Endodermal cell (in vitro differentiated cells): ENCODE measurements at regions not wholly inside any gene's neighbourhood (a gene's known extent, or its start where the extent isn't known, plus 50 kb on each side); places are given as distances from the start of the nearest gene placed in this dataset.

Experiments
- DNase-seq: peaks from one replicate; pipeline ENCODE4 v3.0.0-alpha.2; 2017
- H3K27ac ChIP-seq: 2 replicates; pipeline ENCODE4 v1.5.1; 2013; ENCODE audit warnings: mild to moderate bottlenecking, low read depth, low read length, moderate library complexity
- H3K27me3 ChIP-seq: 2 replicates; pipeline ENCODE4 v1.6.1; 2013; ENCODE audit warnings: mild to moderate bottlenecking, low read length, moderate library complexity; ENCODE audit not compliant: insufficient read depth, control insufficient read depth, poor library complexity, severe bottlenecking
- H3K36me3 ChIP-seq: 2 replicates; pipeline ENCODE4 v1.7.0; 2013; ENCODE audit warnings: mild to moderate bottlenecking, low read length, moderate library complexity; ENCODE audit not compliant: control insufficient read depth, insufficient read depth
- H3K4me1 ChIP-seq: one replicate; pipeline ENCODE4 v1.7.0; 2013; ENCODE audit warnings: low read length; ENCODE audit not compliant: control insufficient read depth, insufficient read depth
- H3K4me3 ChIP-seq: 2 replicates; pipeline ENCODE4 v1.5.1; 2013; ENCODE audit warnings: mild to moderate bottlenecking, low read length, moderate library complexity
- H3K9ac ChIP-seq: 2 replicates; pipeline ENCODE4 v1.6.1; 2013; ENCODE audit warnings: mild to moderate bottlenecking, low read length, moderate library complexity; ENCODE audit not compliant: poor library complexity, severe bottlenecking; ENCODE audit errors: extremely low read depth
- H3K9me3 ChIP-seq: 2 replicates; pipeline ENCODE4 v1.6.1; 2013; ENCODE audit warnings: mild to moderate bottlenecking, low read length, moderate library complexity; ENCODE audit not compliant: control insufficient read depth
- H3K27ac Mint-ChIP-seq: 2 replicates; pipeline ENCODE4 v1.8.0; 2020; ENCODE audit warnings: mixed read lengths
- H3K27me3 Mint-ChIP-seq: 2 replicates; pipeline ENCODE4 v1.8.0; 2021; ENCODE audit warnings: mild to moderate bottlenecking, mixed read lengths; ENCODE audit not compliant: insufficient read depth
- H3K36me3 Mint-ChIP-seq: 2 replicates; pipeline ENCODE4 v1.8.0; 2020; ENCODE audit warnings: low read depth, mixed read lengths
- H3K4me1 Mint-ChIP-seq: 2 replicates; pipeline ENCODE4 v1.8.0; 2020; ENCODE audit warnings: mixed read lengths
- H3K4me3 Mint-ChIP-seq: 2 replicates; pipeline ENCODE4 v1.8.0; 2020; ENCODE audit warnings: mild to moderate bottlenecking, moderate library complexity, mixed read lengths
- H3K9me3 Mint-ChIP-seq: 2 replicates; pipeline ENCODE4 v1.8.0; 2020; ENCODE audit warnings: mild to moderate bottlenecking, mixed read lengths
- CTCF ChIP-seq: fragments of 200-600 bp; sonication (generic); conservative IDR thresholded peaks from 2 replicates; pipeline ENCODE4 v1.5.0; 2021; ENCODE audit warnings: antibody characterized with exemption, mild to moderate bottlenecking
- WGBS, 2 experiments: methylation state at CpG; one replicate each; pipeline versions ENCODE4 v1.1.5 to v1.1.7; 2013; ENCODE audit warnings: missing lambda C conversion rate in 2 of 2, mixed read lengths in 1 of 2; ENCODE audit not compliant: insufficient coverage in 1 of 2, insufficient read length in 1 of 2; 5-methylcytosine and 5-hydroxymethylcytosine counted together

- DNase-seq, result no peak
- H3K4me3 ChIP-seq, result no peak overlapping the region
- no peak overlapping the region for H3K27ac ChIP-seq
- no peaks in the 10 kb centered on the region for H3K36me3 Mint-ChIP-seq
- H3K9ac ChIP-seq, result no peak overlapping the region
- peaks cover 10% of the 10 kb centered on the region for H3K4me1 Mint-ChIP-seq
- no peaks in the 10 kb centered on the region for H3K9me3 Mint-ChIP-seq
- no peaks in the 10 kb centered on the region for H3K4me1 ChIP-seq
- no peak for TF ChIP-seq CTCF
- H3K27me3 ChIP-seq, result no peaks in the 10 kb centered on the region
- H3K9me3 ChIP-seq, result no peaks in the 10 kb centered on the region
- no peak overlapping the region for H3K4me3 Mint-ChIP-seq
- peaks cover 2% of the 10 kb centered on the region for H3K27me3 Mint-ChIP-seq
- 0% methylated on average over 1 of the region's 2 CpGs; no CpG with 5 or more reads in 1 of the 2 experiments for WGBS, 2 experiments
- H3K36me3 ChIP-seq, result no peaks in the 10 kb centered on the region
- H3K27ac Mint-ChIP-seq, result peak overlapping the region; percentile 83
Observed at GRCh38 chr11:21975242-21975641, 217.6 kb upstream of the ANO5 start.

GRCh38 chr11:21976210-21976609 is 216.7 kb upstream of the ANO5 start:
- DNase-seq, result peak; percentile 47
- no peak for TF ChIP-seq CTCF
- no peak overlapping the region for H3K4me3 ChIP-seq
- H3K4me3 Mint-ChIP-seq, result no peak overlapping the region
- no peak overlapping the region for H3K9ac ChIP-seq
- H3K9me3 Mint-ChIP-seq, result no peaks in the 10 kb centered on the region
- 85 to 93% methylated on average over 7 to 8 of the region's 8 CpGs for WGBS, 2 experiments
- no peaks in the 10 kb centered on the region for H3K36me3 Mint-ChIP-seq
- H3K27me3 ChIP-seq, result no peaks in the 10 kb centered on the region
- no peaks in the 10 kb centered on the region for H3K36me3 ChIP-seq
- H3K27me3 Mint-ChIP-seq, result no peaks in the 10 kb centered on the region
- H3K27ac Mint-ChIP-seq, result no peak overlapping the region
- no peaks in the 10 kb centered on the region for H3K4me1 ChIP-seq
- H3K27ac ChIP-seq, result no peak overlapping the region
- no peaks in the 10 kb centered on the region for H3K9me3 ChIP-seq
- peaks cover 8% of the 10 kb centered on the region for H3K4me1 Mint-ChIP-seq

GRCh38 chr11:21983431-21983830 is 209.5 kb upstream of the ANO5 start:
- H3K27me3 Mint-ChIP-seq, result no peaks in the 10 kb centered on the region
- no peak for TF ChIP-seq CTCF

More at GRCh38 chr11:21983431-21983830, 209.5 kb upstream of the ANO5 start:
- no peaks in the 10 kb centered on the region for H3K9me3 ChIP-seq
- no peaks in the 10 kb centered on the region for H3K36me3 ChIP-seq
- no peaks in the 10 kb centered on the region for H3K27me3 ChIP-seq
- Mint-ChIP-seq H3K4me1 (peaks cover 26% of the 10 kb centered on the region), H3K36me3 (no peaks in the 10 kb centered on the region), H3K9me3 (no peaks in the 10 kb centered on the region), H3K4me3 (no peak overlapping the region), H3K27ac (no peak overlapping the region)
- DNase-seq, result no peak
- whole genome bisulfite sequencing, 2 experiments, result 98% methylated on average over 2 of the region's 2 CpGs; no CpG with 5 or more reads in 1 of the 2 experiments
- no peak overlapping the region for H3K27ac ChIP-seq
- no peak overlapping the region for H3K4me3 ChIP-seq
- no peak overlapping the region for H3K9ac ChIP-seq
- no peaks in the 10 kb centered on the region for H3K4me1 ChIP-seq
